COLO668 (cell line): ENCODE measurements at regions not wholly inside any gene's neighbourhood (a gene's known extent, or its start where the extent isn't known, plus 50 kb on each side); places are given as distances from the start of the nearest gene placed in this dataset.

ENCODE experiments used
- DNase-seq: peaks from one replicate; lab custom pipeline; 2025; ENCODE audit not compliant: unreplicated experiment; lab: John Stamatoyannopoulos, UW

DNA sequence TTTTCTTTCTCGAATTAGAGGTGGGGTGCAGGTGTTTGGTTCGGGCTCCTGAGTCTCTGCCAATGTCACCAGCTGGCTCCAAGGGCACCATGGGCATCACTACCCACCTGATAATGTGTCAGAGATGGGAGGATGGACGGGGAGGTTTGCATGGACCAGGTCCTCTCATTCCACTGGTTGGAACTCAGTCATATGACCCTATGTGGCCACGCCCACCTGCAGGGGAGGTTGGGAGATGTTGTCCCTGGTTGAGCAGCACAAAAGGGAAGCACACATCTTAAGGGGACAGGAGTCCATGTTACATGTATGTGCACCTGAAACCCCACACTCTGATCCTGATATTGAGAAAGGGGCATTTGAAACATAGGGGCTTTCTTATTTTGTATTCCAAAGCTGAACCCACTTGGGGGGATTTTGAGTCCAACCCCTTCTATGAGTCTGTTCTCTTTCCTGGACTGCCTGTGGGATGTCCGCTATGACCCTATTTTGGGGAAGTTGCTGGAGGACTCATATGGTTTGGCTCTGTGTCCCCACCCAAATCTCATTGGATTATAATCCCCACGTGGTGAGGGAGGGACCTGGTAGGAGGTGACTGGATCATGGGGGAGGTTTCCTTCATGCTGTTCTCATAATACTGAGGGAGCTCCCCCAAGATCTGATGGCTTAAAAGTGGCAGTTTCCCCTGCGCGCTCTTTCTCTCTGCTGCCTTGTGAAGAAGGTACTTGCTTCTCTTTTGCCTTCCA lies 66.9 kb upstream of the BAIAP2L1 start:
- DNase-seq = no peak

DNA sequence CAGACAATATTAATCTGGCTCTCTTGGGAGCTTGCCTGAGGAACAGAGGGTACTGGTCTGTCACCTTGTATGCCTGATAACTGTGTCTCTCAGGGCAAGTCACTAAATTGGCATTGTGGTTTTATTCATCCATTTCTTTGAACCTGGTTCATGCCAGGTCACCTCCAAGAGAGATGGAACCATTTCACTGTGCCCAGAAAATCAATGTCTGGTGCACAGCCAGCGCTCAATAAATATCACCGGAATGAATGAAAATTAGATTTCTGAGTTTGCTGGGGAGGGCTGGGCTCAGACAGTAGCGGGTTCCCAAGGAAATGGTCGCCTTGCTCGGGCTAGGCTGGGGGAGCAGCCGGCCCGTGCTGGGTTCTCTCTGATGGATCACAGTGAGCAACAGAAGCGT lies 64.1 kb upstream of the BAIAP2L1 start:
- DNase-seq = no peak

DNA sequence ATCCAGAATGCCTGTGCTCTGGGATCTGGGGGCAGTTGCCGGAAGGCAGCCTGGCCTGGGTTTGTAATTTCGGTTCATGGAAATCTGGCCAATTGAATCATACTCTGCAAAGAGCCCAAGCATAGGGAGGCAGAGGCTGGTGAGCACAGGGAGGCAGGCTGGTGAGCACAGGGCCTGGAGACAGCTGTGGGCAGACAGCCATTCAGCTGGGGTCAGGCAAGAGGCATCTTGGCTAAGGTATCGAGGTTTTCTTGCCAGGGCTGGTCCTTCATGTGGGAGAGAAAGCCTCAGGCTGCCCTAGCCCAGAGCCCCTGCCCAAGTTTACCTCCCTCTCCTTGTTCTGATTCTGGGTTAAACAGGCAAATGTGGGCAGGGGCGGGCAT lies 63.7 kb upstream of the BAIAP2L1 start:
- no peak for DNase-seq

DNA sequence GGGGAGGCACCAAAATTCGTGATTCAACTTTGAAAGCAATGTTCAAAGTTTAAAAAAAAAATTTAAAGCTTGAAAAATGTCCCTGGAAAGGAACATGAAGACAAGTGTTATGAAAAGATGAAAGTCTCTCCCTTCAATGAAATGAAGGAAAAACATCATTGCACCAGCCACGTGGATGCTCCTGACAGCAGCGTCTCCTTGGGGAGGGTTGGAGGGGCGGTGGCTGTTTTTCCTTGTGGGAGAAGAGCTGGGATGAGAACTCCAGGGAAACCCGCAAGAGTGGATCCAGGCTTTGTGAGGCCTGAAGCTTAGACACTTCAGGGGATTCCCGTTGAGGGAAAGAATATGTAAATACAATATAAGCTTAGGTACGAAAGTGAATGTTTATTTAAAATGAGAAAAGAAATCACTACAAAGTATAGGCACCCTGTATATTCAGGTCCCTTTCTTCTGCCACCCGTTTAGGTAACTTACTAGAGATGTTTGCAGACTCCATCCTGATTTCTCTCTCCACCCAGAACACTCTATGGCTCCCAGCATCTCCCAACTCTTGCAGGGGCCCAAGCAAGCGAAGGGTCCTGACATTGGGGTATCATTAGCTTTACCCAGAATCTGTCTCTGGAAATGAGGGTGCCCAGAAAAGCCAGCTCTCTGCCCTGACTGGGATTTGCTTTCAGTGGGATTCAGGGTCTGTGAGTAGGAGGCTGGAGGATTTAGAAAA lies 63.1 kb upstream of the BAIAP2L1 start:
- DNase-seq = no peak

DNA sequence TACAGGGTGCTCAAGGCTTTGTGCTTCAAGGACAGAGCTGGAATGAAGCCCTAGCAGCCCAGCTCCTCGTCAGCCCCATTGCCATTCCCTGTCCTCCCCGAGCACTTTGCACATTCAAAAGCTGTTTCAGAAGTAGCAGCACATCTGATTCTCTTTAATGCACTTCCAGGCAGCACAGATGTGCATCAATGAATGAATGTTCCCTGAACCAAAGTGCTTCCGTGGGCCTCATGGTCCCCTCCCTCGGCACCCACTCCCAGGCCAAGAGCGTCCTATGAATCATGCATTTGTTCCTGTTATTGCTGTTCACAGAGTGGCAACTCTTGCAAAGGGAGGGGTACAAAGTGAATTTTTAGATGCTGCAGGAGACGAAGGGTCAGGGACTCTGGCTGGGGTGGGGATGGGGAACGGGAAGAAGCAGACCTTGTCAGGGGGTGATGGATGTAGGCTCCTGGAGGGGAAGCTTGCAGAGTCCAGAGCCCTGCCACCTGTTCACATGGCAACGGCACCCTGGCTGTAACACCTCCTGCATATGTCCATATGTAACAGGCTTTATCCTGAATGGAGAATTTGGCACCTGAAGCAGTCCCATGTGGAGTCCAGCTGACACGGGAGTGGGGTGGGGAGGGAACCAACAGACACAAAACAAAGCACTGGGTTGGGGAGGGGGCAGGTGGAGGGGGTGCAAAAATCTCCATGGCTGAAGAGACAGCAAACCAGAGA lies 62.2 kb upstream of the BAIAP2L1 start:
- no peak for DNase-seq

DNA sequence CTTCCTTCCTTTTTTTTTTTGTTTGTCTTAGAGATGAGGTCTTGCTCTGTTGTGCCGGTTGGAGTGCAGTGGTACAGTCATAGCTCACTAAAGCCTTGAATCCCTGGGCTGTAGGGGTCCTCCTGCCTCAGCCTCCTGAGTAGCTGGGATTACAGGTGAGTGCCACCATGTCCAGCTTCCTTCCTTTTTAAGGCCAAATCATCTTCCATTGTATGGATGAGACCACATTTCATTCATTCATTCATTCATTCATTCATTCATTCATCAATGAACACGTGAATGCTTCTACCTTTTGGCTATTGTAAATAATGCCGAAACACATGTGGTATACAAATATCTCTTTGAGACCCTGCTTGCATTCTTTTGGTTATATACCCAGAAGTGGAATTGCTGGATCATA lies 60.0 kb upstream of the BAIAP2L1 start:
- no peak for DNase-seq

DNA sequence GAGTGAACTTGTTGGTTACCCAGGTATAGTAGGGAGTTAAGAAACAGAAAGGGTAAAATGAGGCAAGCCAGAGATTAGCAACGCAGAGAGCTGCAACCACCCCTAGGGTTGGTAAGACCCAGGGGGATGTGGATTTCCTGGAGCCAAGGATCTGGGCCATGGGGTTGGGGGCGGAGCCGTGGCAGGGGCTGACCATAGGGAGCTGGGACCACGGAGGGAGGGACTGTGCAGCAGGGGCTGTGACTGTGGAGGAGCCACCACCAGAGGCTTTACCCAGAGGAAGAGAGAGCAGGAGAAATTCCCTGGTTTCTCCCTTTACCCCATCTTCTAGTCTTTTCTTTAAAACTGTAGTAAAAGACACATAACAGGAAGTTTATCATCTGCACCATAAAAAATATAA lies 58.6 kb upstream of the BAIAP2L1 start:
- DNase-seq = no peak

DNA sequence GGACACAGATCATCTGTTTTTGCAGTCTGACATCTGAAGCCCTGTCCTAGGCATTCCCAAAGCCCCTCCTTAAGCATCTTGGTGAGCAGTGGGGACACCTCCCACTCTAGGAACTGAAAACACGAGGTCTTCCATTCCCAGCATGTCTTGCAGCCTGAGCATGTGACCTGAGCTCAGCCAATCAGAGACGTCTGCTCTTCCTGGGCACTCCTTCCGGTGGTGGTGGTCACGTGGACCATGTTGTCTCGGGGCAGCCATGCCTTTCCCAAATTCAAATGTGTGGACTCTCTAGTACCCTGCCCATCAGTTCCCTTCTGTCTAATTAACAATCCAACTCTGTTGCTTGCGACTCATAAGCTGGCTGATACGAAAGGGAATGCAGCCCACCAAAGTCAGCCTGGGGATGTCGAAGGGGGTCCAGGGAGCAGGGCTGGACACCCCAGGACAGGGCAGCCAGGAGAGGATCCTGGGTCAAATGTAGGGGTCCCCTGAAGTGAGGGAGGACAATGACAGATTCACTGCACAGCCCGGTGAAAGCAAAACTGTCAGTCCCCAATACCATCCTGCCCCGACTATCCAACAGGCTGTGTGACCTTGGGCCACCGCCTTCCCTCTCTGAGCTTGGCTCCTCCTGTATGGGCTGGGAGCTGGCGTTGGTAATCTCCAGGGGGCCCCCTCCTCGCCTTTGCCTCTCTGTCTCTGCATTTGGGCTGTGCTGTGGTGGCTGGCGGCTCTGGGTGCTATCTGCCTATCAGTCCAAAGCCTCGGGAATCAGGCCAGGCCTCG lies 57.4 kb upstream of the BAIAP2L1 start:
- DNase-seq = no peak

DNA sequence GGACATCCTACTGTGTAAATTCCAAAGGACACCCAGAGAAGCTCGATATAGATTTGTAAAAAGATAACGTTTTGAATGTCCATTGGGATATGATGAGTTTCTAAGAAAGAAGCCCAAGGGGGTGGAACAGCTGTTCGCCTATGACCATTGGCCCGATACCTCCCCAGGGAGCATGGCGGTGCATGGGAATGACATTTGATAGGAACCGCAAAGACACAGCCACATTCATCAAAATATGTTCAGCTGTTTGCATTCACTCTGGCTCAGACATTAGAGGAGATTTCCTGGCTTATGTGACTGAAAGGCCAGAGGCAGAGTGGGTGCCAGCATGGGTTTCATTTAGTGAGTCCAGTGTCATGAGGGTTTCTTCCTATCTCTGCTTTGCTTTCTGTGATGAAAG lies 56.0 kb upstream of the BAIAP2L1 start:
- no peak for DNase-seq

DNA sequence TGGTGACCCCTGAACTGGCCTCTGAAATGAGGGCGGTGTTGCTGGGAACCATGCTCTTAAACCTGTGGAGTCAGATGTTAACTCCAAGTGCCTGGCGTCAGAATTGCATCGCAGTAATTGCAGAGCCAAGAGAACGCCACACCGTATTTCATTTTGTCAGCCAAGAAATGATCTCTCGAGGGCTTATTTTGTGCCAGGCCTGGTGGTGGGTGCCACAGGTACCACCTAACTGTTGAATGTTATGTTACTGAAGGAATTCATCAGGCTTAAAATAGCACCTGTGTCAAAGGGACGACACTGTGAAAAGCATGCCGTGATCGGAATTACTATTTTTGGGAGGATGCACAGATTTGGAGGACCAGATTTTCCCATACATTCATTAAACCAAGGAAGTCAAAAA lies 51.9 kb upstream of the BAIAP2L1 start:
- no peak for DNase-seq
